HCT116 (cell line): ENCODE measurements at regions not wholly inside any gene's neighbourhood (a gene's known extent, or its start where the extent isn't known, plus 50 kb on each side); places are given as distances from the start of the nearest gene placed in this dataset.

Experiments used
- ATAC-seq: fragments of 200-7000 bp; cut with Tn5 transposase; 2 replicates; pipeline ENCODE4 v1.9.1; 2020; ENCODE audit warnings: mild to moderate bottlenecking, moderate library complexity
- BruUV-seq: library from RNA; stranded (reverse); fragments of 400-500 nt; replicated peaks from 2 replicates; lab custom pipeline; 2021; lab: Mats Ljungman, UMichigan
- CTCF ChIA-PET: fragments of 300-600 bp; sonication (Branson Sonifier 250); formaldehyde crosslinking; loops from one replicate; lab custom pipeline; 2021; ENCODE audit warnings: antibody characterized with exemption; lab: Charles Lee
- POLR2A ChIA-PET: fragments of 300-600, 350-600 bp; sonication (Branson Sonifier 250); formaldehyde crosslinking; loops from one replicate; lab custom pipeline; 2021; ENCODE audit warnings: antibody characterized with exemption; lab: Charles Lee
- RAD21 ChIA-PET, 2 experiments: fragments of 300-600 bp; sonication (Branson Sonifier 250); formaldehyde crosslinking; loops; one replicate each; lab custom pipeline; 2023; ENCODE audit warnings: low total read pairs in 2 of 2; ENCODE audit not compliant: uncharacterized antibody in 2 of 2, unreplicated experiment in 2 of 2, low non-redundant PET in 1 of 2; lab: Charles Lee
- DNase-seq: peaks from one replicate; pipeline ENCODE4 v3.0.0-alpha.2; 2010; ENCODE audit warnings: low read depth, low spot score
- H2AFZ ChIP-seq: fragments of 200-600 bp; shearing (Covaris generic), sonication (generic); 2 replicates; pipeline ENCODE4 v1.6.1; 2017; ENCODE audit warnings: low read depth, mixed run types, mixed read lengths, antibody characterized with exemption, low read length; ENCODE audit not compliant: poor library complexity, severe bottlenecking
- H3K27ac ChIP-seq: 2 replicates; pipeline ENCODE4 v1.5.1; 2012; ENCODE audit warnings: low read depth, low read length
- H3K27me3 ChIP-seq: fragments of 200-600 bp; sonication (generic); 2 replicates; pipeline ENCODE4 v1.6.1; 2016; ENCODE audit warnings: mixed run types, low read length, mixed read lengths; ENCODE audit not compliant: insufficient read depth
- H3K36me3 ChIP-seq, 2 experiments: fragments of 200-500 bp in 1 of 2; fragments of 200-600 bp in 1 of 2; sonication (Bioruptor generic) in 1 of 2; sonication (generic) in 1 of 2; 2 replicates each; pipeline versions ENCODE4 v1.5.1 to v1.6.1; 2014 to 2016; ENCODE audit warnings: low read length in 2 of 2, inconsistent platforms in 1 of 2, mixed read lengths in 1 of 2, mixed run types in 1 of 2; ENCODE audit not compliant: insufficient read depth in 2 of 2, control insufficient read depth in 1 of 2
- H3K4me1 ChIP-seq, 2 experiments: fragments of 200-600 bp in 1 of 2; sonication (generic) in 1 of 2; 2 replicates each; pipeline versions ENCODE4 v1.5.1 to v1.6.1; 2012 to 2017; ENCODE audit warnings: low read length in 2 of 2, inconsistent platforms in 1 of 2, mild to moderate bottlenecking in 1 of 2, mixed read lengths in 1 of 2, mixed run types in 1 of 2, moderate library complexity in 1 of 2; ENCODE audit not compliant: insufficient read depth in 2 of 2, control insufficient read depth in 1 of 2
- H3K4me2 ChIP-seq: fragments of 200-600 bp; sonication (generic); 2 replicates; pipeline ENCODE4 v1.6.1; 2017; ENCODE audit warnings: mixed run types, low read length, mixed read lengths
- H3K4me3 ChIP-seq, 2 experiments: fragments of 200-600 bp in 1 of 2; sonication (generic) in 1 of 2; replicated peaks in 1 of 2; 2 replicates each; pipeline ENCODE4 v1.5.1; 2011 to 2016; ENCODE audit warnings: low read length in 2 of 2, control low read depth in 1 of 2, low read depth in 1 of 2, mild to moderate bottlenecking in 1 of 2, mixed read lengths in 1 of 2, mixed run types in 1 of 2
- H3K79me2 ChIP-seq: fragments of 200-600 bp; sonication (generic); 2 replicates; pipeline ENCODE4 v1.6.1; 2017; ENCODE audit warnings: mild to moderate bottlenecking, mixed run types, low read length, moderate library complexity, mixed read lengths; ENCODE audit not compliant: insufficient read depth
- H3K9ac ChIP-seq: fragments of 200-600 bp; sonication (generic); 2 replicates; pipeline ENCODE4 v1.6.1; 2016; ENCODE audit warnings: low read length, mixed read lengths
- H3K9me2 ChIP-seq: fragments of 200-600 bp; sonication (generic), shearing (Covaris generic); 2 replicates; pipeline ENCODE4 v1.6.1; 2017; ENCODE audit warnings: mixed run types, mild to moderate bottlenecking, moderate library complexity; ENCODE audit not compliant: insufficient read depth
- H3K9me3 ChIP-seq, 2 experiments: fragments of 200-500 bp in 1 of 2; fragments of 200-600 bp in 1 of 2; sonication (Bioruptor generic) in 1 of 2; sonication (generic) in 1 of 2; 2 replicates each; pipeline ENCODE4 v1.6.1; 2014 to 2017; ENCODE audit warnings: low read length in 2 of 2, mixed read lengths in 2 of 2, inconsistent platforms in 1 of 2, low read depth in 1 of 2, mild to moderate bottlenecking in 1 of 2, mixed run types in 1 of 2, moderate library complexity in 1 of 2; ENCODE audit not compliant: control insufficient read depth in 1 of 2, insufficient read depth in 1 of 2
- H4K20me1 ChIP-seq: fragments of 200-600 bp; sonication (generic), shearing (Covaris generic); 2 replicates; pipeline ENCODE4 v1.6.1; 2017; ENCODE audit warnings: mixed run types, mild to moderate bottlenecking, moderate library complexity; ENCODE audit not compliant: insufficient read depth
- RAD21 ChIP-seq: IDR thresholded peaks from 2 replicates; pipeline ENCODE4 v1.6.1; 2012; ENCODE audit warnings: low read depth, mild to moderate bottlenecking
- ZFX ChIP-seq: fragments of 450-650 bp; IDR thresholded peaks from 2 replicates; pipeline ENCODE4 v1.6.1; 2017
- intact Hi-C: fragments of 100-400 bp; cut with micrococcal nuclease; formaldehyde crosslinking; loops from 2 replicates; pipeline ENCODE4 v1.10.0; 2022
- TF ChIP-seq, protein P1 (sequence below), 3 experiments: fragments of 200-600 bp in 1 of 3; sonication (generic) in 1 of 3; IDR thresholded peaks in 2 of 3; conservative IDR thresholded peaks in 1 of 3; 2 replicates each; pipeline ENCODE4 v1.5.1; 2012 to 2017; ENCODE audit warnings: low read depth in 2 of 3, low read length in 2 of 3, antibody characterized with exemption in 1 of 3, borderline replicate concordance in 1 of 3, control low read depth in 1 of 3, mild to moderate bottlenecking in 1 of 3, mixed read lengths in 1 of 3, mixed run types in 1 of 3, moderate library complexity in 1 of 3; ENCODE audit not compliant: insufficient read depth in 1 of 3

- ChIA-PET RAD21 (no interaction called here), POLR2A (no interaction called here), CTCF (interaction anchor here (1.2 kb wide), 1 partner anchor 28 kb away, joined by 4 read pairs; no protein-coding TSS in a partner anchor)
- Histone ChIP-seq H3K27ac (no peak overlapping the region), H3K27me3 (no peaks in the 10 kb centered on the region), H3K9ac (no peak overlapping the region), H3K4me1 (no peaks in the 10 kb centered on the region), H2AFZ (no peak overlapping the region), H4K20me1 (no peaks in the 10 kb centered on the region), H3K36me3 (no peaks in the 10 kb centered on the region), H3K9me2 (no peaks in the 10 kb centered on the region), H3K79me2 (no peaks in the 10 kb centered on the region), H3K4me3 (no peak overlapping the region), H3K9me3 (no peaks in the 10 kb centered on the region), H3K4me2 (no peak overlapping the region)
- DNase-seq (no peak), ATAC-seq (no peak)
- no TSS peak for BruUV-seq
- TF ChIP-seq ZFX, result no peak
- TF ChIP-seq, protein P1, sequence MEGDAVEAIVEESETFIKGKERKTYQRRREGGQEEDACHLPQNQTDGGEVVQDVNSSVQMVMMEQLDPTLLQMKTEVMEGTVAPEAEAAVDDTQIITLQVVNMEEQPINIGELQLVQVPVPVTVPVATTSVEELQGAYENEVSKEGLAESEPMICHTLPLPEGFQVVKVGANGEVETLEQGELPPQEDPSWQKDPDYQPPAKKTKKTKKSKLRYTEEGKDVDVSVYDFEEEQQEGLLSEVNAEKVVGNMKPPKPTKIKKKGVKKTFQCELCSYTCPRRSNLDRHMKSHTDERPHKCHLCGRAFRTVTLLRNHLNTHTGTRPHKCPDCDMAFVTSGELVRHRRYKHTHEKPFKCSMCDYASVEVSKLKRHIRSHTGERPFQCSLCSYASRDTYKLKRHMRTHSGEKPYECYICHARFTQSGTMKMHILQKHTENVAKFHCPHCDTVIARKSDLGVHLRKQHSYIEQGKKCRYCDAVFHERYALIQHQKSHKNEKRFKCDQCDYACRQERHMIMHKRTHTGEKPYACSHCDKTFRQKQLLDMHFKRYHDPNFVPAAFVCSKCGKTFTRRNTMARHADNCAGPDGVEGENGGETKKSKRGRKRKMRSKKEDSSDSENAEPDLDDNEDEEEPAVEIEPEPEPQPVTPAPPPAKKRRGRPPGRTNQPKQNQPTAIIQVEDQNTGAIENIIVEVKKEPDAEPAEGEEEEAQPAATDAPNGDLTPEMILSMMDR (IDR thresholded peaks at IDR 0.05 in 2 of 3, conservative IDR thresholded peaks at IDR 0.05 in 1 of 3; ENCODE audit: borderline replicate concordance in 1 of 3, insufficient read depth in 1 of 3, low read depth in 2 of 3, low read length in 2 of 3), result no peak
- intact Hi-C loops, result no loop called here
Observed at GRCh38 chr22:35178446-35178845, 78.8 kb upstream of the HMGXB4 start.

DNA sequence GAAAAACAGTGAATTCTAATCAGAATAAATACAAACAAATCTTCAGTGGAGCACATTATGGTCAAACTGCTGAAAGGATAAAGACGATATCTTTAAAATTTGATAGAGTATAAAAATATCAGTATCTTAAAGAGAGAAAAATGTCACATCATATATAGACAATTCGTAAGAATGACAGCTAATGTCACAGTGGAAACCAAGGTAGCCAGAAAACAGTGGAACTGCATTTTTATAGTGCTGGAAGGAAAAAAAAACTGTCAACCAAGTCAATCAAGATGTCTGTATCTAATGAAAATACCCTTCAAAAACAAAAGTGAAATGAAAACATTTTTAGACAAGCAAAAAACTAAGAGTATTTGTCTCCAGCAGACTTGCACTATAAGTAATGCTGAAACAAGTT, 73.4 kb upstream of the HMGXB4 start:
- ChIA-PET CTCF (no interaction called here), POLR2A (no interaction called here), RAD21 (no interaction called here)
- no peak for ATAC-seq
- TF ChIP-seq RAD21, result no peak
- H2AFZ ChIP-seq, result no peak overlapping the region
- no peak overlapping the region for H3K4me3 ChIP-seq
- H3K4me2 ChIP-seq, result no peak overlapping the region
- intact Hi-C loops, result no loop called here
- DNase-seq, result no peak
- H3K9me2 ChIP-seq, result no peaks in the 10 kb centered on the region
- no peaks in the 10 kb centered on the region for H3K36me3 ChIP-seq
- no TSS peak for BruUV-seq
- H3K4me1 ChIP-seq, result no peaks in the 10 kb centered on the region
- H3K9me3 ChIP-seq, result 0 out of 4 replicates have a peak, but pooled peaks cover 0 to 3% of the 10 kb centered on the region in 2 experiments
- H3K27me3 ChIP-seq, result no peaks in the 10 kb centered on the region
- no peaks in the 10 kb centered on the region for H4K20me1 ChIP-seq
- no peaks in the 10 kb centered on the region for H3K79me2 ChIP-seq
- no peak overlapping the region for H3K27ac ChIP-seq
- no peak overlapping the region for H3K9ac ChIP-seq
